Neuronal stem cell (in vitro differentiated cells): ENCODE measurements at regions not wholly inside any gene's neighbourhood (a gene's known extent, or its start where the extent isn't known, plus 50 kb on each side); places are given as distances from the start of the nearest gene placed in this dataset.

Experiments used
- DNase-seq: peaks from one replicate; pipeline ENCODE4 v3.0.0-alpha.2; 2013; ENCODE audit warnings: low spot score
- H2AFZ ChIP-seq: one replicate; pipeline ENCODE4 v1.6.1; 2013; ENCODE audit warnings: mild to moderate bottlenecking, low read length, inconsistent platforms
- H2AK5ac ChIP-seq: 2 replicates; pipeline ENCODE4 v1.6.1; 2013; ENCODE audit warnings: low read depth, mild to moderate bottlenecking, inconsistent platforms, low read length, moderate library complexity, mixed read lengths
- H2BK120ac ChIP-seq: 2 replicates; pipeline ENCODE4 v1.6.1; 2013; ENCODE audit warnings: low read depth, mild to moderate bottlenecking, inconsistent platforms, low read length, moderate library complexity, mixed read lengths
- H2BK12ac ChIP-seq: one replicate; pipeline ENCODE4 v1.6.1; 2013; ENCODE audit warnings: low read length, inconsistent platforms
- H2BK15ac ChIP-seq: 2 replicates; pipeline ENCODE4 v1.6.1; 2013; ENCODE audit warnings: mild to moderate bottlenecking, low read length, inconsistent platforms, mixed read lengths
- H2BK5ac ChIP-seq: one replicate; pipeline ENCODE4 v1.6.1; 2013; ENCODE audit warnings: inconsistent platforms, mild to moderate bottlenecking, low read length, moderate library complexity
- H3K14ac ChIP-seq: one replicate; pipeline ENCODE4 v1.6.1; 2013; ENCODE audit warnings: low read length, inconsistent platforms
- H3K18ac ChIP-seq: 2 replicates; pipeline ENCODE4 v1.6.1; 2013; ENCODE audit warnings: low read length, inconsistent platforms
- H3K23ac ChIP-seq: 2 replicates; pipeline ENCODE4 v1.6.1; 2013; ENCODE audit warnings: low read depth, mild to moderate bottlenecking, mixed read lengths, low read length, inconsistent platforms; ENCODE audit not compliant: poor library complexity
- H3K27ac ChIP-seq: replicated peaks from 3 replicates; pipeline ENCODE4 v1.5.1; 2013; ENCODE audit warnings: low read length, inconsistent platforms
- H3K27me3 ChIP-seq, 3 experiments: 2 replicates each; pipeline ENCODE4 v1.6.1; 2013; ENCODE audit warnings: low read length in 3 of 3, mild to moderate bottlenecking in 2 of 3, inconsistent platforms in 1 of 3, low read depth in 1 of 3, mixed read lengths in 1 of 3, moderate library complexity in 1 of 3; ENCODE audit not compliant: control insufficient read depth in 3 of 3, insufficient read depth in 3 of 3
- H3K36me3 ChIP-seq, 2 donors: replicated peaks in 1 of 2; 2 replicates each; pipeline ENCODE4 v1.6.1; 2013; ENCODE audit warnings: low read length in 2 of 2; ENCODE audit not compliant: control insufficient read depth in 2 of 2, insufficient read depth in 2 of 2
- H3K4ac ChIP-seq: 2 replicates; pipeline ENCODE4 v1.6.1; 2013; ENCODE audit warnings: inconsistent platforms, mild to moderate bottlenecking, low read length, moderate library complexity
- H3K4me1 ChIP-seq, 2 donors: 1 replicate in 1 of 2; 2 replicates in 1 of 2; pipeline ENCODE4 v1.6.1; 2013; ENCODE audit warnings: low read length in 2 of 2, low read depth in 1 of 2; ENCODE audit not compliant: control insufficient read depth in 2 of 2, insufficient read depth in 1 of 2
- H3K4me2 ChIP-seq: one replicate; pipeline ENCODE4 v1.6.1; 2013; ENCODE audit warnings: mild to moderate bottlenecking, low read length, inconsistent platforms; ENCODE audit not compliant: insufficient read depth, poor library complexity, severe bottlenecking
- H3K4me3 ChIP-seq, 2 donors: 2 replicates each; pipeline ENCODE4 v1.5.1; 2013; ENCODE audit warnings: low read length in 2 of 2, mild to moderate bottlenecking in 2 of 2, inconsistent platforms in 1 of 2, moderate library complexity in 1 of 2
- H3K79me1 ChIP-seq: one replicate; pipeline ENCODE4 v1.6.1; 2013; ENCODE audit warnings: low read depth, mild to moderate bottlenecking, inconsistent platforms, low read length, moderate library complexity
- H3K9ac ChIP-seq: one replicate; pipeline ENCODE4 v1.6.1; 2013; ENCODE audit warnings: mild to moderate bottlenecking, low read depth, low read length, inconsistent platforms; ENCODE audit not compliant: poor library complexity
- H3K9me3 ChIP-seq, 2 donors: replicated peaks in 1 of 2; 2 replicates each; pipeline versions ENCODE3 to v1.6.1; 2013; ENCODE audit warnings: low read length in 2 of 2, mild to moderate bottlenecking in 2 of 2, inconsistent platforms in 1 of 2, low read depth in 1 of 2, mixed read lengths in 1 of 2, moderate library complexity in 1 of 2; ENCODE audit not compliant: control insufficient read depth in 2 of 2, insufficient read depth in 1 of 2
- H4K8ac ChIP-seq: one replicate; pipeline ENCODE4 v1.6.1; 2013; ENCODE audit warnings: low read depth, mild to moderate bottlenecking, inconsistent platforms, low read length, moderate library complexity
- H4K91ac ChIP-seq: one replicate; pipeline ENCODE4 v1.6.1; 2013; ENCODE audit warnings: low read length, low read depth, mild to moderate bottlenecking, inconsistent platforms; ENCODE audit not compliant: poor library complexity
- WGBS, 2 donors: extraction: QIAGEN DNeasy Blood & Tissue Kit; methylation state at CpG; one replicate each; pipeline ENCODE4 v1.1.7; 2013; ENCODE audit warnings: missing lambda C conversion rate in 2 of 2, mixed read lengths in 1 of 2; ENCODE audit not compliant: insufficient read length in 2 of 2, insufficient replicate concordance in 1 of 2; ENCODE audit errors: extremely low coverage in 2 of 2; 5-methylcytosine and 5-hydroxymethylcytosine counted together

- H3K4me2 ChIP-seq, result no peak overlapping the region
- no peak overlapping the region for H3K4ac ChIP-seq
- no peak overlapping the region for H3K4me3 ChIP-seq
- no peak overlapping the region for H3K23ac ChIP-seq
- no peak overlapping the region for H4K91ac ChIP-seq
- H3K27me3 ChIP-seq, result no peaks in the 10 kb centered on the region
- no peaks in the 10 kb centered on the region for H3K79me1 ChIP-seq
- no peak overlapping the region for H4K8ac ChIP-seq
- no peak overlapping the region for H2BK120ac ChIP-seq
- no peak overlapping the region for H3K27ac ChIP-seq
- no peak for DNase-seq
- H3K36me3 ChIP-seq, result no peaks in the 10 kb centered on the region
- no peaks in the 10 kb centered on the region for H3K9me3 ChIP-seq
- no peak overlapping the region for H2BK12ac ChIP-seq
- H3K4me1 ChIP-seq, result no peaks in the 10 kb centered on the region
- no peak overlapping the region for H3K18ac ChIP-seq
- H2BK15ac ChIP-seq, result no peak overlapping the region
- no peak overlapping the region for H2AFZ ChIP-seq
- H3K9ac ChIP-seq, result no peak overlapping the region
- no peak overlapping the region for H2AK5ac ChIP-seq
- H2BK5ac ChIP-seq, result no peak overlapping the region
- H3K14ac ChIP-seq, result no peak overlapping the region
Measured at GRCh38 chr5:106907979-106908378, 762.8 kb downstream of the EFNA5 start.

GRCh38 chr5:106906199-106906598, 764.5 kb downstream of the EFNA5 start:
- Histone ChIP-seq H2BK5ac (no peak overlapping the region), H3K9me3 (no peaks in the 10 kb centered on the region), H3K27me3 (no peaks in the 10 kb centered on the region), H3K4me3 (no peak overlapping the region), H3K4me1 (no peaks in the 10 kb centered on the region), H2BK120ac (no peak overlapping the region), H3K23ac (no peak overlapping the region), H2BK15ac (no peak overlapping the region), H3K27ac (no peak overlapping the region), H3K4me2 (no peak overlapping the region), H2AFZ (no peak overlapping the region), H4K8ac (no peak overlapping the region), H3K36me3 (no peaks in the 10 kb centered on the region), H2BK12ac (no peak overlapping the region), H2AK5ac (no peak overlapping the region), H3K79me1 (no peaks in the 10 kb centered on the region), H3K9ac (no peak overlapping the region), H3K4ac (no peak overlapping the region), H3K18ac (no peak overlapping the region), H3K14ac (no peak overlapping the region), H4K91ac (no peak overlapping the region)
- no peak for DNase-seq
- no CpG with 5 or more reads among the region's 2 CpGs for WGBS, 2 donors

- no peaks in the 10 kb centered on the region for H3K36me3 ChIP-seq
- no peak for DNase-seq
- H4K91ac ChIP-seq, result no peak overlapping the region
- H2BK15ac ChIP-seq, result no peak overlapping the region
- no peak overlapping the region for H3K4me2 ChIP-seq
- H3K18ac ChIP-seq, result no peak overlapping the region
- no peaks in the 10 kb centered on the region for H3K79me1 ChIP-seq
- no peak overlapping the region for H2BK12ac ChIP-seq
- no peaks in the 10 kb centered on the region for H3K4me1 ChIP-seq
- H2AK5ac ChIP-seq, result no peak overlapping the region
- no peaks in the 10 kb centered on the region for H3K9me3 ChIP-seq
- WGBS, 2 donors, result no CpG with 5 or more reads among the region's 2 CpGs
- H3K27ac ChIP-seq, result no peak overlapping the region
- H3K14ac ChIP-seq, result no peak overlapping the region
- H3K9ac ChIP-seq, result no peak overlapping the region
- H3K4ac ChIP-seq, result no peak overlapping the region
- no peak overlapping the region for H3K23ac ChIP-seq
- H3K27me3 ChIP-seq, result no peaks in the 10 kb centered on the region
- no peak overlapping the region for H2AFZ ChIP-seq
- no peak overlapping the region for H4K8ac ChIP-seq
- no peak overlapping the region for H2BK5ac ChIP-seq
- H2BK120ac ChIP-seq, result no peak overlapping the region
- H3K4me3 ChIP-seq, result no peak overlapping the region
Measured at GRCh38 chr5:106894964-106895363, 775.8 kb downstream of the EFNA5 start.

- Histone ChIP-seq H2AK5ac (no peak overlapping the region), H2BK15ac (no peak overlapping the region), H4K91ac (no peak overlapping the region), H3K9ac (no peak overlapping the region), H2AFZ (no peak overlapping the region), H3K79me1 (no peaks in the 10 kb centered on the region), H3K18ac (no peak overlapping the region), H3K4me2 (no peak overlapping the region), H2BK12ac (no peak overlapping the region), H3K4ac (no peak overlapping the region), H3K9me3 (no peaks in the 10 kb centered on the region), H3K27ac (no peak overlapping the region), H3K4me1 (no peaks in the 10 kb centered on the region), H3K14ac (no peak overlapping the region), H3K36me3 (no peaks in the 10 kb centered on the region), H4K8ac (no peak overlapping the region), H2BK5ac (no peak overlapping the region), H3K27me3 (no peaks in the 10 kb centered on the region), H3K23ac (no peak overlapping the region), H3K4me3 (no peak overlapping the region), H2BK120ac (no peak overlapping the region)
- no peak for DNase-seq
Measured at GRCh38 chr5:106882035-106882434, 788.7 kb downstream of the EFNA5 start.
